ENCODE measurements at regions not wholly inside any gene's neighbourhood (a gene's known extent, or its start where the extent isn't known, plus 50 kb on each side); places are given as distances from the start of the nearest gene placed in this dataset.

GRCh38 chr9:10961883-10962282 lies 349.1 kb upstream of the PTPRD start:
- H3K27me3 ChIP-seq (ENCODE audit: low read depth): no peaks in the 10 kb centered on the region
- no peak for ATAC-seq
- intact Hi-C loops (cut with DNase I): no loop called here
- TF ChIP-seq CTCF (IDR thresholded peaks at IDR 0.05): no peak
- H3K36me3 ChIP-seq: no peaks in the 10 kb centered on the region
- no peak overlapping the region for H3K4me3 ChIP-seq
- no peak overlapping the region for H3K27ac ChIP-seq
- no peaks in the 10 kb centered on the region for H3K4me1 ChIP-seq
- no peaks in the 10 kb centered on the region for H3K9me3 ChIP-seq
- DNase-seq: no peak

- no peaks in the 10 kb centered on the region for H3K9me3 ChIP-seq
- intact Hi-C loops (cut with DNase I): no loop called here
- no peaks in the 10 kb centered on the region for H3K36me3 ChIP-seq
- DNase-seq: no peak
- no peaks in the 10 kb centered on the region for H3K27me3 ChIP-seq (ENCODE audit: low read depth)
- no peaks in the 10 kb centered on the region for H3K4me1 ChIP-seq
- H3K27ac ChIP-seq: no peak overlapping the region
- ATAC-seq: no peak
- no peak for TF ChIP-seq CTCF (IDR thresholded peaks at IDR 0.05)
- H3K4me3 ChIP-seq: no peak overlapping the region
Observed at GRCh38 chr9:10983251-10983650, 370.4 kb upstream of the PTPRD start.

- no peaks in the 10 kb centered on the region for H3K27me3 ChIP-seq (ENCODE audit: low read depth)
- H3K4me3 ChIP-seq: no peak overlapping the region
- H3K4me1 ChIP-seq: no peaks in the 10 kb centered on the region
- TF ChIP-seq CTCF (IDR thresholded peaks at IDR 0.05): no peak
- no peak for ATAC-seq
- no peaks in the 10 kb centered on the region for H3K9me3 ChIP-seq
- no peak for DNase-seq
- H3K27ac ChIP-seq: no peak overlapping the region
- intact Hi-C loops (cut with DNase I): no loop called here
- no peaks in the 10 kb centered on the region for H3K36me3 ChIP-seq
Observed at GRCh38 chr9:10999646-11000045, 386.8 kb upstream of the PTPRD start.

- Histone ChIP-seq H3K27ac (no peak overlapping the region), H3K36me3 (no peaks in the 10 kb centered on the region), H3K4me3 (no peak overlapping the region), H3K4me1 (no peaks in the 10 kb centered on the region), H3K27me3 (ENCODE audit: low read depth) (no peaks in the 10 kb centered on the region), H3K9me3 (no peaks in the 10 kb centered on the region)
- intact Hi-C loops (cut with DNase I): no loop called here
- no peak for TF ChIP-seq CTCF (IDR thresholded peaks at IDR 0.05)
- DNase-seq: no peak
- no peak for ATAC-seq
Observed at GRCh38 chr9:11001546-11001945, 388.7 kb upstream of the PTPRD start.

GRCh38 chr9:11002705-11003104 lies 389.9 kb upstream of the PTPRD start:
- no peak overlapping the region for H3K4me3 ChIP-seq
- H3K9me3 ChIP-seq: no peaks in the 10 kb centered on the region
- H3K27me3 ChIP-seq (ENCODE audit: low read depth): no peaks in the 10 kb centered on the region
- no peak overlapping the region for H3K27ac ChIP-seq
- no peaks in the 10 kb centered on the region for H3K36me3 ChIP-seq
- ATAC-seq (no peak), DNase-seq (no peak)
- H3K4me1 ChIP-seq: no peaks in the 10 kb centered on the region
- intact Hi-C loops (cut with DNase I): no loop called here
- TF ChIP-seq CTCF (IDR thresholded peaks at IDR 0.05): no peak

GRCh38 chr9:11003836-11004235 lies 391.0 kb upstream of the PTPRD start:
- no peak for ATAC-seq
- no peak for TF ChIP-seq CTCF (IDR thresholded peaks at IDR 0.05)
- Histone ChIP-seq H3K36me3 (no peaks in the 10 kb centered on the region), H3K9me3 (peaks cover 5% of the 10 kb centered on the region), H3K27ac (no peak overlapping the region), H3K4me3 (no peak overlapping the region), H3K4me1 (no peaks in the 10 kb centered on the region), H3K27me3 (ENCODE audit: low read depth) (no peaks in the 10 kb centered on the region)
- intact Hi-C loops (cut with DNase I): no loop called here
- no peak for DNase-seq
